Heart left ventricle (tissue), 16 donors: ENCODE measurements at regions not wholly inside any gene's neighbourhood (a gene's known extent, or its start where the extent isn't known, plus 50 kb on each side); places are given as distances from the start of the nearest gene placed in this dataset.

Experiments used
- ATAC-seq, 4 donors: fragments of 200-7000 bp; cut with Tn5 transposase; one replicate each; pipeline ENCODE4 v1.9.1; 2020 to 2022; ENCODE audit warnings: moderate library complexity in 4 of 4, mild to moderate bottlenecking in 3 of 4, moderate number of reproducible peaks in 1 of 4
- DNase-seq, 5 donors: peaks; one replicate each; pipeline ENCODE4 v3.0.0-alpha.2; 2020
- H3K27ac ChIP-seq, 12 donors: fragments of 200-600 bp; sonication (generic) in 4 of 12; one replicate each; pipeline versions ENCODE4 v1.5.0 to v1.8.0; 2016 to 2022; ENCODE audit warnings: mild to moderate bottlenecking in 2 of 12
- H3K27me3 ChIP-seq, 9 donors: fragments of 200-600 bp; sonication (generic) in 2 of 9; one replicate each; pipeline versions ENCODE4 v1.5.1 to v1.8.0; 2016 to 2022; ENCODE audit warnings: mild to moderate bottlenecking in 3 of 9
- H3K36me3 ChIP-seq, 9 donors: fragments of 200-600 bp; sonication (generic) in 2 of 9; one replicate each; pipeline versions ENCODE4 v1.5.0 to v1.8.0; 2018 to 2022; ENCODE audit warnings: mild to moderate bottlenecking in 2 of 9
- H3K4me1 ChIP-seq, 12 donors: fragments of 200-600 bp; sonication (generic) in 4 of 12; one replicate each; pipeline versions ENCODE4 v1.5.0 to v1.8.0; 2016 to 2022; ENCODE audit warnings: mild to moderate bottlenecking in 3 of 12
- H3K4me3 ChIP-seq, 12 donors: fragments of 200-600 bp; sonication (generic) in 4 of 12; one replicate each; pipeline versions ENCODE4 v1.5.0 to v1.8.0; 2017 to 2022; ENCODE audit warnings: mild to moderate bottlenecking in 9 of 12, moderate library complexity in 4 of 12
- H3K9me3 ChIP-seq, 12 donors: fragments of 200-600 bp; sonication (generic) in 4 of 12; one replicate each; pipeline versions ENCODE4 v1.5.0 to v1.8.0; 2016 to 2022; ENCODE audit warnings: mild to moderate bottlenecking in 1 of 12
- POLR2A ChIP-seq, 2 donors: fragments of 450-650 bp; IDR thresholded peaks; one replicate each; pipeline ENCODE4 v1.6.1; 2017; ENCODE audit warnings: antibody characterized with exemption in 2 of 2, mild to moderate bottlenecking in 2 of 2, moderate library complexity in 2 of 2
- WGBS, 4 donors: extraction: QIAGEN DNeasy Blood & Tissue Kit in 2 of 4; methylation state at CpG; one replicate each; pipeline versions ENCODE4 v1.1.5 to v1.1.7; 2013 to 2018; 5-methylcytosine and 5-hydroxymethylcytosine counted together
- intact Hi-C, 10 donors: fragments of 100-400 bp; cut with DNase I; formaldehyde crosslinking; loops; one replicate each; pipeline versions ENCODE4 v1.11.1 to v1.14.2; 2022
- TF ChIP-seq, protein P1 (sequence below), 12 donors: fragments of 200-600 bp; sonication (generic) in 4 of 12; IDR thresholded peaks; one replicate each; pipeline versions ENCODE4 v1.5.0 to v1.8.0; 2018 to 2022; ENCODE audit warnings: antibody characterized with exemption in 12 of 12, mild to moderate bottlenecking in 5 of 12
- donor health status: ischemic (EF 13 %, LVEDD 7.1; RV severe dilation, severe dysfunction).
- donor health status: healthy with polysubstance abuse.
- donor health status: DM: no; HTN: yes; CAD: no.
- donor health status: DM: no; HTN: no; CAD: no.
- donor health status: ischemic (EF 25% LVEDD 6.9; RV normal size, moderate dysfunction).
- donor health status: ischemic (EF 25% LVEDD 5.7; RV mildly dilated, moderate dysfunction).
- donor health status: healthy.
- donor health status: DM: yes; HTN: yes; CAD: no.
- donor health status: ischemic (EF 35%, LVEDD 5.7; RV mildly dilated, moderate dysfunction).
- donor health status: nonischemic (EF 11% LVEDD 7.7; RV severe dilation, severe dysfunction).
- donor health status: DM: yes; HTN: yes; CAD: no.
- donor health status: PGD.
- donor health status: ischemic (EF 29% LVEDD 5.4; RV normal size, mild dysfunction).
- donor health status: nonischemic (EF 23%, LVEDD 6.1; RV moderate dilation, normal function).

DNA sequence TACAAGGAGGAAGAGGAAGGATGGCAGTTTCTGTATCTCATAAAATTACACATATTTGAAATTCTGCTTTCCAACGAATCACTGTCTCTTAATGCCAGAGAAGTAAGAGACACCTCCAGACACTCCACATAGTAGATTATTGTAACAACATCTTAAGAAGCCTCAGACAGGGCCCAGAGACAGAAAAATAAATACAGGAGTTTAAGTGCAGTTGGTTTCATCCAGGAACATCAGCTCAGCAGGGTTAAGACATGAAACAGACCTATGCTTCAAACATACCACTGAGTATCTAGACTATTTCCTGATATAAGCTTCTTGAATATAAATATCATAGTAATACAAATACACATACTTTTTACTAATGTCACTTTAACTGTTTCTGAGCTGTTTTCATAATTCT is 290.3 kb downstream of the ADAMTS20 start:
- H3K27ac ChIP-seq = no peak overlapping the region
- no peak overlapping the region for H3K4me3 ChIP-seq
- intact Hi-C loops = no loop called here
- 23 to 34% (median 29%) methylated on average over 1 of the region's 1 CpG for WGBS, 4 donors
- TF ChIP-seq, protein P1, sequence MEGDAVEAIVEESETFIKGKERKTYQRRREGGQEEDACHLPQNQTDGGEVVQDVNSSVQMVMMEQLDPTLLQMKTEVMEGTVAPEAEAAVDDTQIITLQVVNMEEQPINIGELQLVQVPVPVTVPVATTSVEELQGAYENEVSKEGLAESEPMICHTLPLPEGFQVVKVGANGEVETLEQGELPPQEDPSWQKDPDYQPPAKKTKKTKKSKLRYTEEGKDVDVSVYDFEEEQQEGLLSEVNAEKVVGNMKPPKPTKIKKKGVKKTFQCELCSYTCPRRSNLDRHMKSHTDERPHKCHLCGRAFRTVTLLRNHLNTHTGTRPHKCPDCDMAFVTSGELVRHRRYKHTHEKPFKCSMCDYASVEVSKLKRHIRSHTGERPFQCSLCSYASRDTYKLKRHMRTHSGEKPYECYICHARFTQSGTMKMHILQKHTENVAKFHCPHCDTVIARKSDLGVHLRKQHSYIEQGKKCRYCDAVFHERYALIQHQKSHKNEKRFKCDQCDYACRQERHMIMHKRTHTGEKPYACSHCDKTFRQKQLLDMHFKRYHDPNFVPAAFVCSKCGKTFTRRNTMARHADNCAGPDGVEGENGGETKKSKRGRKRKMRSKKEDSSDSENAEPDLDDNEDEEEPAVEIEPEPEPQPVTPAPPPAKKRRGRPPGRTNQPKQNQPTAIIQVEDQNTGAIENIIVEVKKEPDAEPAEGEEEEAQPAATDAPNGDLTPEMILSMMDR (IDR thresholded peaks at IDR 0.05) = no peak
- no peak for TF ChIP-seq POLR2A (IDR thresholded peaks at IDR 0.05)
- H3K27me3 ChIP-seq = no peaks in the 10 kb centered on the region
- no peaks in the 10 kb centered on the region for H3K4me1 ChIP-seq
- no peak for DNase-seq
- no peak for ATAC-seq
- peaks cover 0 to 7% (median 0%) of the 10 kb centered on the region in 12 donors for H3K9me3 ChIP-seq
- no peaks in the 10 kb centered on the region for H3K36me3 ChIP-seq

DNA sequence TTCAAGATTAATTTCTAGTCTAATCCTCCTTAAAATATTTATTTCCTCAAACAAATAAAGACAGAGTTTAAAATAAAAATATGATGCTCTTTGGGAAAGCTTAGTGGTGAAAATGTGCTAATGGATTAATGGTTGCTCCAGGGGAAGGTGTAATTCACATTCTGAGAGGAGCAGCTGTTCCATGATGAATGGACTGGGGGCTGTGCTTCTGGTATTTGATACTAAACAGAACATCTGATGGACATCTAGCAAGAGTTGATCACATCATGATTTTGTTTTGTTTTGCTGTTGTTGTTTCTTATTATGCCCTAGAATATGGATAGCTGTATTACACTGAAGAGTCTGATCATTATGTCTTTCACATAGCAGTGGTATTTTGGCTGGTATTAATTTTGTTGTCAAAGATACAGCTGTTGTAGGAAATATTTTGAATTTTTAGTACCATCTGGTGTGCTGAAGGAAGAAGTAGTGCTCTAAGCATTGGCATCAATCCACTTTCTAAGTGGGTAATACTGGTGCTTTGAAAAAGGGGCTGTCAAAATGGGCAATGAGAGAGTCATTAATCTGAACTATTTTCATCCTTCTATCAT is 296.4 kb downstream of the ADAMTS20 start:
- Histone ChIP-seq H3K36me3 (no peaks in the 10 kb centered on the region), H3K4me3 (no peak overlapping the region), H3K27ac (no peak overlapping the region), H3K27me3 (no peaks in the 10 kb centered on the region), H3K9me3 (no peaks in the 10 kb centered on the region), H3K4me1 (no peaks in the 10 kb centered on the region)
- no peak for DNase-seq
- ATAC-seq = no peak
- intact Hi-C loops = no loop called here
- TF ChIP-seq, protein P1 (IDR thresholded peaks at IDR 0.05) = no peak
- TF ChIP-seq POLR2A (IDR thresholded peaks at IDR 0.05) = no peak

DNA sequence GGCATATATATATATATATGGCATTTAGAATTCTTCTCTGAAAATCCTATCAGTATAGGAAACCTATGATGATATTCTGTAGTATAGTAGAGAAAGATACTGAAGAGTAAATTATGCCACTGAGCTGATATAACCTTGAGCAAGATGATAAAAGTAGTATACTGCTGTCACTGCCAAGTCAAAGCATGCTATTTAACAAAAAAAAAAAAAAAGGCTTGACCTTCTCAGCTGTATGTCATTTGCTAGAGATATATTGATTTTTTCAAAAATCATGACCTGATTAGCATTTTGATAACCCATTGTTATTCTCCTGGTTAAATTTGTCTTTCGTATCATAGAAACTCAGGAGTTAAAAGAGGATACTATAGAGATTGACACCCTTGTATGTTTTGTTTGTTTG is 299.4 kb downstream of the ADAMTS20 start:
- H3K4me1 ChIP-seq = no peaks in the 10 kb centered on the region
- H3K27me3 ChIP-seq = no peaks in the 10 kb centered on the region
- H3K36me3 ChIP-seq = no peaks in the 10 kb centered on the region
- no peak overlapping the region for H3K27ac ChIP-seq
- no peaks in the 10 kb centered on the region for H3K9me3 ChIP-seq
- 96 to 98% (median 98%) methylated on average over 1 of the region's 1 CpG for WGBS, 4 donors
- intact Hi-C loops = no loop called here
- ATAC-seq = no peak
- DNase-seq = no peak
- TF ChIP-seq POLR2A (IDR thresholded peaks at IDR 0.05) = no peak
- TF ChIP-seq, protein P1 (IDR thresholded peaks at IDR 0.05) = no peak
- H3K4me3 ChIP-seq = no peak overlapping the region

DNA sequence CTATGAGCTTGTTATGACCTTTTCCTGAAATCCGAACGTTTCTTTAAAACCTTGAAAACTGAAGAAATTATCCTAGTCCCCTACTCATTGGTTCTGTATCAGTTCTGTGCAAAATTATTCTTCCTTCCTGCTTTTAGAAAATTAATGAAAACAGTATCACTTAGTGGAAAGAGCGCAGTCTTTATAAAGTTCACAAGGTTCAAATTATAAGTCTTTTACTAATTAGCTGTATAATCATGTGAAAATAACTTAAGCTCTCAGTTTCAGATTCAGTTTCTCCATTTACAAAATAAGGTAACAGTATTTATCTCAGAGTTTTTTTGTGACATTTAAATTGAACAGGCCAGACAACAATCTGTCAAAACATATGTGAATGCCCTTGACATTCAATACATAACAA is 306.1 kb downstream of the ADAMTS20 start:
- Histone ChIP-seq H3K4me1 (no peaks in the 10 kb centered on the region), H3K4me3 (no peak overlapping the region), H3K27me3 (no peaks in the 10 kb centered on the region), H3K27ac (no peak overlapping the region), H3K36me3 (no peaks in the 10 kb centered on the region), H3K9me3 (no peaks in the 10 kb centered on the region)
- no peak for TF ChIP-seq POLR2A (IDR thresholded peaks at IDR 0.05)
- TF ChIP-seq, protein P1 (IDR thresholded peaks at IDR 0.05) = no peak
- intact Hi-C loops = no loop called here
- ATAC-seq = no peak
- 83 to 87% (median 86%) methylated on average over 3 of the region's 3 CpGs for WGBS, 4 donors
- no peak for DNase-seq
